ENCODE measurements at regions not wholly inside any gene's neighbourhood (a gene's known extent, or its start where the extent isn't known, plus 50 kb on each side); places are given as distances from the start of the nearest gene placed in this dataset.

DNA sequence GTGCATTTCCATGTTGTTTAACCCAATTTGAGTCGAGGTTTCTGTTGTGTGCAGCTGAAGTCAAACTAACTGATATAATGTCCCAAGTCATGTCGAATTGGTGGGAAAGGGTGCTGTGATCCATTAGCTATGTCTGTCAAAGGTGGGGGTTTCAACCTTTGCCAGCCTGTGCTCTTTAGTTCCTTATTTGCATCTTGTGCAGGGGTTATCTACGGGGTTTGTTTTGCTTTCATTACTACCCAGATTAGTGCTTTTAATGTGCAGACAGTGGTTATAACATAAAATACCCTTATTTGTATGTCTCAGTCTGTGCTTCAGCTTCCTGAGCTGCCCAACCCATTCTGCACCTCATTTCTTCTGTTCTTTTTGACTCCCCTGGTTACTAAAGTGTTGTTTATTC lies 271.9 kb upstream of the CXCR4 start:
- Histone ChIP-seq H3K4me2 (ENCODE audit: insufficient read depth, low read length) (no peak overlapping the region), H3K36me3 (ENCODE audit: insufficient read depth, low read length) (no peaks in the 10 kb centered on the region), H3K4me3 (ENCODE audit: low read depth in 1 of 2, low read length in 2 of 2) (no peak overlapping the region), H4K20me1 (ENCODE audit: insufficient read depth, low read length) (no peaks in the 10 kb centered on the region), H3K27me3 (ENCODE audit: insufficient read depth, low read length, poor library complexity) (no peaks in the 10 kb centered on the region), H3K79me2 (ENCODE audit: insufficient read depth, low read length) (no peaks in the 10 kb centered on the region), H3K27ac (ENCODE audit: low read length) (no peak overlapping the region), H3K9ac (ENCODE audit: low read depth, low read length) (no peak overlapping the region), H3K4me1 (ENCODE audit: insufficient read depth, low read length) (peaks cover 21% of the 10 kb centered on the region), H2AFZ (ENCODE audit: low read depth, low read length) (no peak overlapping the region), H3K9me3 (ENCODE audit: insufficient read depth, low read length, severe bottlenecking) (no peaks in the 10 kb centered on the region)
- TF ChIP-seq, protein P1, sequence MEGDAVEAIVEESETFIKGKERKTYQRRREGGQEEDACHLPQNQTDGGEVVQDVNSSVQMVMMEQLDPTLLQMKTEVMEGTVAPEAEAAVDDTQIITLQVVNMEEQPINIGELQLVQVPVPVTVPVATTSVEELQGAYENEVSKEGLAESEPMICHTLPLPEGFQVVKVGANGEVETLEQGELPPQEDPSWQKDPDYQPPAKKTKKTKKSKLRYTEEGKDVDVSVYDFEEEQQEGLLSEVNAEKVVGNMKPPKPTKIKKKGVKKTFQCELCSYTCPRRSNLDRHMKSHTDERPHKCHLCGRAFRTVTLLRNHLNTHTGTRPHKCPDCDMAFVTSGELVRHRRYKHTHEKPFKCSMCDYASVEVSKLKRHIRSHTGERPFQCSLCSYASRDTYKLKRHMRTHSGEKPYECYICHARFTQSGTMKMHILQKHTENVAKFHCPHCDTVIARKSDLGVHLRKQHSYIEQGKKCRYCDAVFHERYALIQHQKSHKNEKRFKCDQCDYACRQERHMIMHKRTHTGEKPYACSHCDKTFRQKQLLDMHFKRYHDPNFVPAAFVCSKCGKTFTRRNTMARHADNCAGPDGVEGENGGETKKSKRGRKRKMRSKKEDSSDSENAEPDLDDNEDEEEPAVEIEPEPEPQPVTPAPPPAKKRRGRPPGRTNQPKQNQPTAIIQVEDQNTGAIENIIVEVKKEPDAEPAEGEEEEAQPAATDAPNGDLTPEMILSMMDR (IDR thresholded peaks at IDR 0.05; ENCODE audit: borderline replicate concordance, extremely low read depth, low read length, poor library complexity, severe bottlenecking): no peak
- TF ChIP-seq EZH2 (IDR thresholded peaks at IDR 0.05; ENCODE audit: borderline replicate concordance, low read depth, low read length, severe bottlenecking): no peak
- ATAC-seq (ENCODE audit: insufficient read depth, low read depth) (no peak), DNase-seq (no peak)

DNA sequence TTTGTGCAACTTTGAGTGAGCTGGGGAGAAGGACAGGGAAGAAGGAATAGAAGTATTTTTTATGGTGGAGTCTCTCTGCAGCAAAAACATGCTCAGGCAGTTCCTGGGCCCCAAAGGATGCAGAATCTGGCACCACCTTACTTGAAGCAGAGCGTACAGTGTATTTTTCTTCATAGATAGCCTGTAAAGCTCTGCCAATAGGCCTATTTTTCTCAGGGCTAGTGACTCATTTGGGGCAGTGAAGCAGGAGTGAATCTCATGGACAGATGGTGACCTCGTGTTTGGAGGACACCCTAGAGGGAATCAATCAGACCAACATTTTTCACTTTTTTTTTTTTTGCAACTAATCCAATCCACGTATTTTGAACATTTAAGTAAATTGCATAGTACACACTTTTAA lies 268.1 kb upstream of the CXCR4 start:
- no peaks in the 10 kb centered on the region for H3K27me3 ChIP-seq (ENCODE audit: insufficient read depth, low read length, poor library complexity)
- H2AFZ ChIP-seq (ENCODE audit: low read depth, low read length): no peak overlapping the region
- H3K79me2 ChIP-seq (ENCODE audit: insufficient read depth, low read length): no peaks in the 10 kb centered on the region
- H3K9me3 ChIP-seq (ENCODE audit: insufficient read depth, low read length, severe bottlenecking): no peaks in the 10 kb centered on the region
- TF ChIP-seq, protein P1 (IDR thresholded peaks at IDR 0.05; ENCODE audit: borderline replicate concordance, extremely low read depth, low read length, poor library complexity, severe bottlenecking): no peak
- no peak for TF ChIP-seq EZH2 (IDR thresholded peaks at IDR 0.05; ENCODE audit: borderline replicate concordance, low read depth, low read length, severe bottlenecking)
- H3K4me3 ChIP-seq (ENCODE audit: low read depth in 1 of 2, low read length in 2 of 2): no peak overlapping the region
- H4K20me1 ChIP-seq (ENCODE audit: insufficient read depth, low read length): no peaks in the 10 kb centered on the region
- H3K9ac ChIP-seq (ENCODE audit: low read depth, low read length): no peak overlapping the region
- peaks cover 35% of the 10 kb centered on the region for H3K4me1 ChIP-seq (ENCODE audit: insufficient read depth, low read length)
- ATAC-seq (ENCODE audit: insufficient read depth, low read depth) (no peak), DNase-seq (no peak)
- H3K27ac ChIP-seq (ENCODE audit: low read length): no peak overlapping the region
- no peak overlapping the region for H3K4me2 ChIP-seq (ENCODE audit: insufficient read depth, low read length)
- no peaks in the 10 kb centered on the region for H3K36me3 ChIP-seq (ENCODE audit: insufficient read depth, low read length)

DNA sequence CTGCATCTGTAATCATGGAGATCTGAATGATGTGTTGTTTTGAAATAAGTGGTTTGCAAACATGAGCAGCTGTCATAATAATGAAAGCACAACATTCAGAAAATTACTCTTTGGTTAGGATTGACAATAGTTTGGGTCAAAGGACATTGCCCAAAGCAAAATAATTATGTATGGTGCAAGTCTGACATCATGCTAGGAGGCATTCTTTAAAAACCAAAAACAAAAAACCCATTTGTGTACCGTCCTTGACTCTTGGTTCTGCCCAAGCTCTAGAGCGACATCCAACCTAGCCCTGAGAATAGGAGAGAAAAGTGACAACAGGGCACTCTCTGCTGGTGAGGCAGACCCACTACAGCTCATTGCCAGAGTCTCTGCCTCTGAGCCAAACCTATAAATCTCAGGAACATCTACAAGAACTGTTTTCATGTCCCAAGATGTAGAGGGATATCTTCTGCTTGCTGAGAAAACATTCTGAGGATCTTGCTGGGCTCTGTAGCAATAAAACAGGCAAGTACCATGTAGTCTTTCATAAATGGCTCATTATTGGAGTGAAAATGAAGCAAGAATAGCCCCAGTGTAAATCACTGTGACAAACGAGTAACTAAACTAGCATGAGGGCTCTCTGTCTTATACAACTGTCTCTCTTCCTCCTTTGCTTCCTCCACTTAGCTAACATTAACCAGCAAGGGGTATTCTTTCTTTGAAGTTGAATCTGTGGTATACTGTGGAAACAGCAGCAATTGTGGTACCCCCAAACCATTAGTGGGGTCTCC lies 266.8 kb upstream of the CXCR4 start:
- Histone ChIP-seq H3K9ac (ENCODE audit: low read depth, low read length) (no peak overlapping the region), H3K79me2 (ENCODE audit: insufficient read depth, low read length) (no peaks in the 10 kb centered on the region), H4K20me1 (ENCODE audit: insufficient read depth, low read length) (no peaks in the 10 kb centered on the region), H3K4me3 (ENCODE audit: low read depth in 1 of 2, low read length in 2 of 2) (no peak overlapping the region), H3K36me3 (ENCODE audit: insufficient read depth, low read length) (no peaks in the 10 kb centered on the region), H3K27me3 (ENCODE audit: insufficient read depth, low read length, poor library complexity) (no peaks in the 10 kb centered on the region), H3K4me1 (ENCODE audit: insufficient read depth, low read length) (peaks cover 42% of the 10 kb centered on the region), H3K4me2 (ENCODE audit: insufficient read depth, low read length) (no peak overlapping the region), H2AFZ (ENCODE audit: low read depth, low read length) (peak overlapping the region; percentile 28; the same call in 1 of the 2 replicates), H3K9me3 (ENCODE audit: insufficient read depth, low read length, severe bottlenecking) (no peaks in the 10 kb centered on the region), H3K27ac (ENCODE audit: low read length) (peak overlapping the region; percentile 15; the same call in 1 of the 2 replicates)
- peak; percentile 57 for DNase-seq
- TF ChIP-seq EZH2 (IDR thresholded peaks at IDR 0.05; ENCODE audit: borderline replicate concordance, low read depth, low read length, severe bottlenecking): no peak
- TF ChIP-seq, protein P1 (IDR thresholded peaks at IDR 0.05; ENCODE audit: borderline replicate concordance, extremely low read depth, low read length, poor library complexity, severe bottlenecking): peak; percentile 85
- ATAC-seq (ENCODE audit: insufficient read depth, low read depth): peak; percentile 43

Data from DND-41 (cell line).